ENCODE measurements at regions not wholly inside any gene's neighbourhood (a gene's known extent, or its start where the extent isn't known, plus 50 kb on each side); places are given as distances from the start of the nearest gene placed in this dataset.

- TF ChIP-seq CTCF (IDR thresholded peaks at IDR 0.05) (no peak), POLR2A (IDR thresholded peaks at IDR 0.05) (no peak)
These were observed 571.8 kb downstream of the EPHB1 start for GRCh38 chr3:135366816-135367215.
